GM18505 (cell line): ENCODE measurements at regions not wholly inside any gene's neighbourhood (a gene's known extent, or its start where the extent isn't known, plus 50 kb on each side); places are given as distances from the start of the nearest gene placed in this dataset.
"Not testable (repeated sequence)": the region's sequence is repeated elsewhere in the genome, so short reads cannot be mapped to it uniquely, and the experiment has no call there.

ENCODE experiments used
- ATAC-seq: cut with Tn5 transposase; IDR thresholded peaks from one replicate; pipeline ENCODE4 v1.9.1; 2021; ENCODE audit not compliant: unreplicated experiment
- POLR2A ChIP-seq: IDR thresholded peaks from 4 replicates; pipeline ENCODE4 v1.6.1; 2011; ENCODE audit warnings: borderline replicate concordance; ENCODE audit not compliant: insufficient read depth, insufficient read length; ENCODE audit errors: extremely low read depth

DNA sequence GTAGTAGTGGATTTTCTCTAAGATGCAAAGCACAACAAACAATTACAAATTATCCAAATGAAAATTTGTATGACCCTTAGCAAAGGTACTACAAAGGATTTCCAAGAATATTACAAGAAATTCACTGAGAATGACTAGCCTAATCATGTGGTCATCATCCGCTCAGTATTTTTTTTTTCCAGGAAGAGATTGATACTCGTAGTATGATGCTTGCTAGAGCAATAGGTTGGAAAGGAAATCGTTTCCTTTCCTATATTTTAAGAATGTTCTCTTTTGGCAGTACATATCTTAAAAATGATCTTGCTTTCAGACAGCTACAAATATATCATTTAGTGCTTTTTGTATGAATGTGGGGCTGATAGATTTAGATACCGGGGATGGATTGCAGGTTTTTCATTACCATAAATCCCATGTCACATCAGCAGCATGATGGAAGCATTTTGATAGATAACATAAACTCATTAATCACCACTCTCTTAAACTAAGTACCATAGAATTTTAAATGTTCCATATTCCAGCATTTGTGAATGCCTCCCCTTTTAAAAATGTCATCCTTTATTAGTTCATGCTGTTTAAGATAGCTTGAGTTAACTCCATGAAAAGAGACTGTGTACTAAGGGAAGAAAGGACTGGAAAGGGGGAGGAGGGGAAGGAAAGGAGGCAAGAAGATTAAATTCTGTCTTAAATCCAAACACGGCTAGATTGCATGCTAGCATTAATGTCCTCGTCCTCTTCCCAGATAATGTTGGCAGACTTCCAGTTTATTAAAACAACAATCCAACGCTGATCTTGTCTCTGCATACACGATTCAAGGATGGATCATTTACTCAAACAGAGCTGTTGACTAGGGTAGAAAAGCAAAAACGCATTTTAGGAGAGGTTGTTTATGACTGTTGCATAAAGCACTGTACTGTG is 311.7 kb upstream of the ZNF608 start:
- TF ChIP-seq POLR2A = no peak
- ATAC-seq = no peak

DNA sequence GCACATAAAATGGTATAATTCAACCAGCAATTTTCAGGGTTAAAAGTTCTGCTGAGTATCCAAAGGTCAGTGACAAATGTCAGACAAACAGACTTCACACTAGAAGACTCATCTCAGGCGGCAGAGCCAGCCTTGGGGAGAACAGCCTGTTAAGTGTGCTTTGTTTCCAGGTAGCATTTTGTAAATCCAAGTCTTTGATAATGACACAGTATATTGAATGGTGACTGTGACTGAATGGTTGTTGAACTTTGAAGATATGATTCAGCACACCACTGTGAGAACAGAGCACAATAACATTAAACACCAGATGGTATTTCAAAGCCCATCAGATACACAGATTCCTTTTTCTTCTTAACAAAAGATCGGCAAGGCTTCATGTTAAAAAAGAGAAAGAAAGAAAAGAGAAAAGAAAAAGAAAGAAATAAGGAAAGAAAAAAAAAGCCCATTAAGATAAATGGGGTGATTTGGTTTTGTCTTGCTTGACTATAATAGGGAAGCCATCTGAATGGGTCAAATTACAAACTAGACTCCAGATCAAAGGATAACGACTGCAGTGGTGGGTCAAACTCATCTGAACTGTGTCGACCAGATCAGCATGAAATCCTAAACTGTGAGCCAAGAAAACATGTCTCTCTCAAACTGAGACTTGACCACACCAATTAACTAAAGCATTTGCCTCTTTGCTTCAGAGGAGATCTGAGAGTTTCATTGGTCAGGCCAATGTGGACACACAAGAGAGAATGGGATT is 313.0 kb upstream of the ZNF608 start:
- ATAC-seq = no peak
- TF ChIP-seq POLR2A = no peak

GRCh38 chr5:125061726-125062125 is 315.3 kb upstream of the ZNF608 start:
- TF ChIP-seq POLR2A = no peak
- ATAC-seq = no peak

DNA sequence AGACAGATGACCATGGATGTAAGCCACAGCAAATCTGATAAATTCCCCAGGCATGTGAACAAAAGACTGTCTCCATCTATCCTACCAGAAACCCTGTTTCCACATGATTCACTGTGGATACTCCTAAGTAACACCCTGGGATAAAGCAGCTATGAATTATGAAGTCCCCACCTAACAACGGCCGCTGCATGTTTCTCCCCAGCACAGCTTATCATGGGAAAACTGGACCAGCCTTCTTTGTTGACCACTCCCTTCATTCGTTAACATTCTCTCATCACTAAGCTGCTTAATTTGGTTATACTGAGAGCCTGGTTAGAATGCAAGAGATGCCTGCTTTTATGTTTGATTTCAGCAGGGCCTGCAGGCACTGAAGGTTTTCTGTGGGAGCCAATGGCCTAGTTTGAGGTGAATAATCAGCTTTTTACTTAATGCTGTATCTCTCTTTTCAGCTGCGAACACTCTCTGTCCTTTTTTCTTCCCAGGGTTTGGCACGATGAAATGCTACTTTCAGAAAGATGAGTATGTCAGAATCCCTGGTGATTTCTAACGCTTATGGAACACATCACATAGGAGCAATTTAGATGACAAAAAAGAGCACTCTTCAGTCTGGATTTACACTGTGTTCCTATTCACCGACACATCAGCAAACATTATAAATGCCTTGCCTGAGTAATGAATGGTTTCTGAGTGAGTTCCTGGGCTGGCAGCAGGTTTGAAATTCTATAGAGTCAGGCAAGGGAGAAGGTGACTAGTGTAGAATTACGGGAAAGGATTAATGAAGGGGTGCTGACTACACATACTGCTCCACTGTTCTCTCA is 318.4 kb upstream of the ZNF608 start:
- no peak for TF ChIP-seq POLR2A
- ATAC-seq = no peak

GRCh38 chr5:125065741-125066140 is 319.3 kb upstream of the ZNF608 start:
- TF ChIP-seq POLR2A = no peak

GRCh38 chr5:125070961-125071360 is 324.5 kb upstream of the ZNF608 start:
- no peak for TF ChIP-seq POLR2A
- ATAC-seq = no peak

More at GRCh38 chr5:125065741-125066140, 319.3 kb upstream of the ZNF608 start:
- ATAC-seq = no peak

GRCh38 chr5:125073090-125073489 is 326.7 kb upstream of the ZNF608 start:
- no peak for TF ChIP-seq POLR2A
- no peak for ATAC-seq

- no peak for TF ChIP-seq POLR2A
- ATAC-seq = no peak
Measured at GRCh38 chr5:125075567-125075966, 329.1 kb upstream of the ZNF608 start.

DNA sequence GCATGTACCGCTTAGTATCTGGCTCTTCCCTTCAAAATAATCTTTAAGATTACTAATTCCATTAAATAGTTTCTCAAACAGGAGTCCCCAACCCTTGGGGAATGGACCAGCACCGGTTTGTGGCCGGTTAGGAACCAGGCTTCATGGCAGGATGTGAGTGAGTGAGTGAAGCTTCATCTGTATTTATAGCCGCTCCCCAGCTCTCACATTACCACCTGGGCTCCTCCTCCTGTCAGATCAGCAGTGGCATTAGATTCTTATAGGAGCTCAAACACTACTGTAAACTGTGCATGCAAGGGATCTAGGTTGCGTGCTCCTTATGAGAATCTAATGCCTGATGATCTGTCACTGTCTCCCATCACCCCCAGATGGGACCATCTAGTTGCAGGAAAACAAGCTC is 332.6 kb upstream of the ZNF608 start:
- ATAC-seq = not testable (repeated sequence)

DNA sequence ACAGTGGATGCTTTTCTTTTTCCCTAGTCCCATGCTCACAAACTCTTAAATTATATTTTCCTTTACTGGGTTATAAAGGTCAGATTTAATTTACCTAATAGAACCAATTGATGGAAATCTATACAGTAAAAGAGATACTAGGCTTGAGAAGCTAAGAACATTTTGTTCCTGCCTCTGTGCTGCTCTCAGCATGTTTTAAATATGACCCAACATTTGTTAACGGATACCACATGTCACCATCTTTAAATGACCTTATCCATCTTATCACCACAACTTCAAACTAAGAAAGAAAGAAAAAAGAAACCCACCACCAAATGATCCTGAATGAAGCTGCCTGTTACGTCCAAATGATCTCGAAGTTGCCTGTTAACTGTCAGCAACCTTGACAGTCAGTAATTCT is 334.7 kb upstream of the ZNF608 start:
- ATAC-seq = no peak
- no peak for TF ChIP-seq POLR2A

- ATAC-seq = no peak
- TF ChIP-seq POLR2A = no peak
Measured at GRCh38 chr5:125083981-125084380, 337.5 kb upstream of the ZNF608 start.

GRCh38 chr5:125085797-125086505 is 339.5 kb upstream of the ZNF608 start:
- no peak for ATAC-seq
- no peak for TF ChIP-seq POLR2A
